ENCODE measurements at regions not wholly inside any gene's neighbourhood (a gene's known extent, or its start where the extent isn't known, plus 50 kb on each side); places are given as distances from the start of the nearest gene placed in this dataset.

GRCh38 chr13:34076943-34077703 lies 259.2 kb downstream of the RFC3 start:
- Histone ChIP-seq H3K36me3 (ENCODE audit: control insufficient read depth, insufficient read depth, low read length) (no peaks in the 10 kb centered on the region), H3K4me3 (ENCODE audit: low read depth, low read length) (no peak overlapping the region), H3K4me1 (ENCODE audit: control insufficient read depth, insufficient read depth, low read length) (no peaks in the 10 kb centered on the region), H3K27ac (ENCODE audit: low read depth, low read length) (no peak overlapping the region), H3K27me3 (ENCODE audit: control insufficient read depth, insufficient read depth, low read length) (no peaks in the 10 kb centered on the region), H3K9me3 (ENCODE audit: control insufficient read depth, insufficient read depth, low read length) (peaks cover 2% of the 10 kb centered on the region)
- peak in 2 of 6 donors; percentile 48 to 81 for DNase-seq (ENCODE audit: low read depth in 4 of 6, low spot score in 6 of 6)
- WGBS (ENCODE audit: insufficient coverage) = 30% methylated on average over 4 of the region's 4 CpGs

DNA sequence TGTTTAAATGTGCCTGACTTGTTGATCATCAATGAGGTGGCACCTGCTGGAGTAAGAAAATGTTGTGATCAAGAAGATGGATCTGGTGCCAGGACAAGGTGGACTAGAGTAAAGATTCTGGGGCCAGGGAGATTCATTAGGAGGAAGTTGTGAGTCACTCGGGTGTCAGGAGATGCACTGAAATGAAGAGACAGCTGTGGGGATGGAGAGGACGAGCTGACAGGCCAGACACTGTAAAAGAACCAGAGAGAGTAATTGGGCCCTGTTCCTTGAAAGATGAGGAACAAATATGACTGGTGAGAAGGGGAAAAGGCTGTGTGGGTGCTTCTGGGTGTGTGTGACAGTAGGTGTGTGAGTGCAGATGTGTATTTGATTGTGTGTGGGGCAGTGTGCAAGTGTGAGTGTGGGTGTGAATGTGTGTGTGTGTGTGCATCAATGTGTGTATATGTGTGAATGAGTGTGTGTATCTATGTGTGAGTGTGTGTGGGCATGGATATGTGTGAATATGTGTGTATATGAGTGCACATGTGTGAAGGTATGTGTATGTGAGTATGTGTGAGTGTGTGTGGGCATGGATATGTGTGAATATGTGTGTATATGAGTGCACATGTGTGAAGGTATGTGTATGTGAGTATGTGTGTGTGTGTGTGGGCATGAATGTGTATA lies 260.5 kb downstream of the RFC3 start:
- H3K4me3 ChIP-seq (ENCODE audit: low read depth, low read length) = no peak overlapping the region
- H3K27me3 ChIP-seq (ENCODE audit: control insufficient read depth, insufficient read depth, low read length) = no peaks in the 10 kb centered on the region
- H3K27ac ChIP-seq (ENCODE audit: low read depth, low read length) = no peak overlapping the region
- 84% methylated on average over 2 of the region's 2 CpGs for WGBS (ENCODE audit: insufficient coverage)
- H3K4me1 ChIP-seq (ENCODE audit: control insufficient read depth, insufficient read depth, low read length) = no peaks in the 10 kb centered on the region
- H3K36me3 ChIP-seq (ENCODE audit: control insufficient read depth, insufficient read depth, low read length) = no peaks in the 10 kb centered on the region
- no peak for DNase-seq (ENCODE audit: low read depth in 4 of 6, low spot score in 6 of 6)
- H3K9me3 ChIP-seq (ENCODE audit: control insufficient read depth, insufficient read depth, low read length) = peaks cover 2% of the 10 kb centered on the region

DNA sequence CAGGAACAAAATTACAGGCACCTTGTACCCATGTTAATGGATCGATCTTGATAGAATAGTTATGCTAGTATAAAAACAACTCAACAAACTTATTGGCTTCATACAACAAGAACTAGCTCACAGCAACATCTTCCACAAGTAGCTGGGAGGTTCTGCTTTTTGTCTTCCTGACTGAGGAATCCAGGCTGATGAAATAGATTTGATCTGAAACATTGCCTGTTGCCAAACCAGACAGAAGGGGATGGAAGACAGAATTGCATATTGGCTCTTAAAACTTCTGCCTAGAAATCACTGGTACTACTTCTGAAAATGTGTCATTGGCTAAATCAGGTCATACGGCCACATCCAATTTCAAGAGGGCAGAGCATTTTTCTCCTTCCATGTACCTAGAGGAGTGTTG lies 267.3 kb downstream of the RFC3 start:
- Histone ChIP-seq H3K27ac (ENCODE audit: low read depth, low read length) (no peak overlapping the region), H3K4me3 (ENCODE audit: low read depth, low read length) (no peak overlapping the region), H3K9me3 (ENCODE audit: control insufficient read depth, insufficient read depth, low read length) (no peaks in the 10 kb centered on the region), H3K4me1 (ENCODE audit: control insufficient read depth, insufficient read depth, low read length) (no peaks in the 10 kb centered on the region), H3K27me3 (ENCODE audit: control insufficient read depth, insufficient read depth, low read length) (no peaks in the 10 kb centered on the region), H3K36me3 (ENCODE audit: control insufficient read depth, insufficient read depth, low read length) (no peaks in the 10 kb centered on the region)
- 100% methylated on average over 1 of the region's 2 CpGs for WGBS (ENCODE audit: insufficient coverage)
- DNase-seq (ENCODE audit: low read depth in 4 of 6, low spot score in 6 of 6) = no peak

- H3K27ac ChIP-seq (ENCODE audit: low read depth, low read length) = no peak overlapping the region
- no peaks in the 10 kb centered on the region for H3K4me1 ChIP-seq (ENCODE audit: control insufficient read depth, insufficient read depth, low read length)
- no peak for DNase-seq (ENCODE audit: low read depth in 4 of 6, low spot score in 6 of 6)
- H3K27me3 ChIP-seq (ENCODE audit: control insufficient read depth, insufficient read depth, low read length) = no peaks in the 10 kb centered on the region
- H3K36me3 ChIP-seq (ENCODE audit: control insufficient read depth, insufficient read depth, low read length) = no peaks in the 10 kb centered on the region
- no peak overlapping the region for H3K4me3 ChIP-seq (ENCODE audit: low read depth, low read length)
- H3K9me3 ChIP-seq (ENCODE audit: control insufficient read depth, insufficient read depth, low read length) = no peaks in the 10 kb centered on the region
- WGBS (ENCODE audit: insufficient coverage) = no CpG with 5 or more reads among the region's 2 CpGs
Measured at GRCh38 chr13:34086281-34086680, 268.3 kb downstream of the RFC3 start.

DNA sequence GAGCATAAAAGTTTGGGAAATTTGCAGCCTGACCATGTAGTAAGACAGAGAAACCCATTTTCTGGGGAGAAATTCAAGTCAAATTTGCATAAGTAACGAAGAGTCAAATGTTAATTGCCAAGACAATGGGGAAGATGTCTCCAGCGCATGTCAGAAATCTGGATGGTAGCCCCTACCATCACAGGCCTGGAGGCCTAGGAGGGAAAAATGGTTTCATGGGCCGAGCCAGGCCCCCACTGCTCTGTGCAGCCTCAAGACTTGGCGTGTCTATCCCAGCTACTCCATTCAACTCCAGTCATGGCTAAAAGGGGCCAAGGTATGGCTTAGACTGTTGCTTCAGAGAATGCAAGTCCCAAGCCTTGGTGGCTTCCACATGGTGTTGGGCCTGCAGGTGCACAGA lies 269.8 kb downstream of the RFC3 start:
- no peaks in the 10 kb centered on the region for H3K9me3 ChIP-seq (ENCODE audit: control insufficient read depth, insufficient read depth, low read length)
- no peak overlapping the region for H3K4me3 ChIP-seq (ENCODE audit: low read depth, low read length)
- no peak for DNase-seq (ENCODE audit: low read depth in 4 of 6, low spot score in 6 of 6)
- H3K27ac ChIP-seq (ENCODE audit: low read depth, low read length) = no peak overlapping the region
- no peaks in the 10 kb centered on the region for H3K27me3 ChIP-seq (ENCODE audit: control insufficient read depth, insufficient read depth, low read length)
- 89% methylated on average over 3 of the region's 4 CpGs for WGBS (ENCODE audit: insufficient coverage)
- no peaks in the 10 kb centered on the region for H3K36me3 ChIP-seq (ENCODE audit: control insufficient read depth, insufficient read depth, low read length)
- H3K4me1 ChIP-seq (ENCODE audit: control insufficient read depth, insufficient read depth, low read length) = no peaks in the 10 kb centered on the region

- no peak overlapping the region for H3K4me3 ChIP-seq (ENCODE audit: low read depth, low read length)
- DNase-seq (ENCODE audit: low read depth in 4 of 6, low spot score in 6 of 6) = no peak
- no peaks in the 10 kb centered on the region for H3K4me1 ChIP-seq (ENCODE audit: control insufficient read depth, insufficient read depth, low read length)
- 100% methylated on average over 1 of the region's 4 CpGs for WGBS (ENCODE audit: insufficient coverage)
- no peaks in the 10 kb centered on the region for H3K27me3 ChIP-seq (ENCODE audit: control insufficient read depth, insufficient read depth, low read length)
- no peaks in the 10 kb centered on the region for H3K36me3 ChIP-seq (ENCODE audit: control insufficient read depth, insufficient read depth, low read length)
- H3K9me3 ChIP-seq (ENCODE audit: control insufficient read depth, insufficient read depth, low read length) = no peaks in the 10 kb centered on the region
- no peak overlapping the region for H3K27ac ChIP-seq (ENCODE audit: low read depth, low read length)
Measured at GRCh38 chr13:34103854-34104253, 285.9 kb downstream of the RFC3 start.

GRCh38 chr13:34104853-34105252 lies 286.9 kb downstream of the RFC3 start:
- H3K4me1 ChIP-seq (ENCODE audit: control insufficient read depth, insufficient read depth, low read length) = no peaks in the 10 kb centered on the region
- no peak for DNase-seq (ENCODE audit: low read depth in 4 of 6, low spot score in 6 of 6)
- WGBS (ENCODE audit: insufficient coverage) = 51% methylated on average over 3 of the region's 4 CpGs
- H3K27ac ChIP-seq (ENCODE audit: low read depth, low read length) = no peak overlapping the region
- H3K36me3 ChIP-seq (ENCODE audit: control insufficient read depth, insufficient read depth, low read length) = no peaks in the 10 kb centered on the region
- no peaks in the 10 kb centered on the region for H3K9me3 ChIP-seq (ENCODE audit: control insufficient read depth, insufficient read depth, low read length)
- no peaks in the 10 kb centered on the region for H3K27me3 ChIP-seq (ENCODE audit: control insufficient read depth, insufficient read depth, low read length)
- H3K4me3 ChIP-seq (ENCODE audit: low read depth, low read length) = no peak overlapping the region

- 86% methylated on average over 1 of the region's 1 CpG for WGBS (ENCODE audit: insufficient coverage)
Measured at GRCh38 chr13:34107806-34108205, 289.9 kb downstream of the RFC3 start.

DNA sequence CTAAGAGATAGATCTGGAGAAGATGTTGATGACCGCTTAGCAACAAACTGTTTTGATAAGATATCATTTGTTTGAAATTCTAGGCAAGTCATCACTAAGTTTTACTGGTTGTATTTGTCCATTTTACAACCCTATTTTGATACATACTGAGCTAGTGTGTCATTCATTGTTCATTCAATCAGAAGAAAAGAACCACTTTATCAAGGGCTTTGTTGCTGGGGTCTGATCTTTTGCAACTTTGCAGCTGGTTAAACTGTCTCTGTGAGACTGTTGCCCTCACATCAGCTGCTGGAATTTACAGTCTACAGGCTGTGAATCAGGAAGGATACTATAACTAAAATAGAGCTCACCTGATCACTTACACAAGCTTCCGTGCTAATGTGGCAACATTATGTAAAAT lies 290.5 kb downstream of the RFC3 start:
- H3K4me3 ChIP-seq (ENCODE audit: low read depth, low read length) = no peak overlapping the region
- no peak for DNase-seq (ENCODE audit: low read depth in 4 of 6, low spot score in 6 of 6)
- no peaks in the 10 kb centered on the region for H3K4me1 ChIP-seq (ENCODE audit: control insufficient read depth, insufficient read depth, low read length)
- H3K27ac ChIP-seq (ENCODE audit: low read depth, low read length) = no peak overlapping the region
- H3K9me3 ChIP-seq (ENCODE audit: control insufficient read depth, insufficient read depth, low read length) = no peaks in the 10 kb centered on the region
- H3K36me3 ChIP-seq (ENCODE audit: control insufficient read depth, insufficient read depth, low read length) = no peaks in the 10 kb centered on the region
- WGBS (ENCODE audit: insufficient coverage) = 100% methylated on average over 1 of the region's 2 CpGs
- no peaks in the 10 kb centered on the region for H3K27me3 ChIP-seq (ENCODE audit: control insufficient read depth, insufficient read depth, low read length)

More at GRCh38 chr13:34107806-34108205, 289.9 kb downstream of the RFC3 start:
- H3K36me3 ChIP-seq (ENCODE audit: control insufficient read depth, insufficient read depth, low read length) = no peaks in the 10 kb centered on the region
- peak in 1 of 6 donors; percentile 34 for DNase-seq (ENCODE audit: low read depth in 4 of 6, low spot score in 6 of 6)
- no peaks in the 10 kb centered on the region for H3K27me3 ChIP-seq (ENCODE audit: control insufficient read depth, insufficient read depth, low read length)
- H3K4me1 ChIP-seq (ENCODE audit: control insufficient read depth, insufficient read depth, low read length) = no peaks in the 10 kb centered on the region
- H3K9me3 ChIP-seq (ENCODE audit: control insufficient read depth, insufficient read depth, low read length) = no peaks in the 10 kb centered on the region
- no peak overlapping the region for H3K4me3 ChIP-seq (ENCODE audit: low read depth, low read length)
- H3K27ac ChIP-seq (ENCODE audit: low read depth, low read length) = no peak overlapping the region

DNA sequence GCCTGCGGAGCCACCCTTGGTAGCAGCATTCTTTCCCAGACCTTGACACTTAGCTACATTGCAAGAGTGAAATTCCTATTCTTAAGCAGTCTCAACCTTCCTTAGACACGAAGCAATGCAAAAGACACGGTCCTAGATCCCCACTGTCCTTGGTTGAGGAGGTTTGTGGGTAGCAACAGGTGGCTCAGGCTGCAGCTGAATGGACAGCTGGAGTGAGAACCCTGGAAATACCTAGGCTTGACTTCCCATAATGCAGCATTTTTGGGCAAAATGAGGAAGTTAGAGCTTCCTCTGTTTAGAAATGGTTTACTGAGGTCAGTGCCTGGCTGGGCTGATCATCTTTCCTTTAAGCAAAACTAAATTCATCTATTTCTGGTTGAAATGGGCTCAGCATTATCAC lies 296.6 kb downstream of the RFC3 start:
- Histone ChIP-seq H3K4me3 (ENCODE audit: low read depth, low read length) (no peak overlapping the region), H3K27me3 (ENCODE audit: control insufficient read depth, insufficient read depth, low read length) (no peaks in the 10 kb centered on the region), H3K27ac (ENCODE audit: low read depth, low read length) (no peak overlapping the region), H3K36me3 (ENCODE audit: control insufficient read depth, insufficient read depth, low read length) (no peaks in the 10 kb centered on the region), H3K9me3 (ENCODE audit: control insufficient read depth, insufficient read depth, low read length) (no peaks in the 10 kb centered on the region), H3K4me1 (ENCODE audit: control insufficient read depth, insufficient read depth, low read length) (no peaks in the 10 kb centered on the region)
- no CpG with 5 or more reads among the region's 3 CpGs for WGBS (ENCODE audit: insufficient coverage)
- no peak for DNase-seq (ENCODE audit: low read depth in 4 of 6, low spot score in 6 of 6)

Measured in spinal cord (tissue), 9 donors.